G401 (cell line): ENCODE measurements at regions not wholly inside any gene's neighbourhood (a gene's known extent, or its start where the extent isn't known, plus 50 kb on each side); places are given as distances from the start of the nearest gene placed in this dataset.
"Not testable (repeated sequence)": the region's sequence is repeated elsewhere in the genome, so short reads cannot be mapped to it uniquely, and the experiment has no call there.

Experiments used
- DNase-seq: peaks from one replicate; pipeline ENCODE4 v3.0.0-alpha.2; 2015; ENCODE audit warnings: low spot score
- in situ Hi-C: cut with HindIII; loops from 2 replicates; pipeline ENCODE4 v1.10.0; 2016; ENCODE audit warnings: low sequenced_read_pairs, mixed read lengths

GRCh38 chr7:55743454-55743717 lies 119.2 kb downstream of the SEPTIN14 start:
- in situ Hi-C loops, DNase-seq: not testable (repeated sequence)

GRCh38 chr7:55742651-55743453 lies 119.7 kb downstream of the SEPTIN14 start:
- DNase-seq, in situ Hi-C loops: not testable (repeated sequence)

GRCh38 chr7:55741721-55742631 lies 120.6 kb downstream of the SEPTIN14 start:
- DNase-seq = not testable (repeated sequence)

GRCh38 chr7:55740633-55741250 lies 121.8 kb downstream of the SEPTIN14 start:
- DNase-seq, in situ Hi-C loops: not testable (repeated sequence)

More at GRCh38 chr7:55741721-55742631, 120.6 kb downstream of the SEPTIN14 start:
- in situ Hi-C loops = not testable (repeated sequence)

- DNase-seq, in situ Hi-C loops: not testable (repeated sequence)
Measured at GRCh38 chr7:55740053-55740452, 122.5 kb downstream of the SEPTIN14 start.

- DNase-seq, in situ Hi-C loops: not testable (repeated sequence)
Measured at GRCh38 chr7:55736641-55737221, 125.8 kb downstream of the SEPTIN14 start.

- DNase-seq = no peak
- in situ Hi-C loops = no loop called here
Measured at GRCh38 chr7:55733241-55734140, 129.1 kb downstream of the SEPTIN14 start.

- in situ Hi-C loops = no loop called here
- no peak for DNase-seq
Measured at GRCh38 chr7:55731931-55732330, 130.6 kb downstream of the SEPTIN14 start.

GRCh38 chr7:55730197-55730596 lies 132.4 kb downstream of the SEPTIN14 start:
- in situ Hi-C loops = no loop called here
- no peak for DNase-seq

GRCh38 chr7:55723621-55723941 lies 139.0 kb downstream of the SEPTIN14 start:
- in situ Hi-C loops = no loop called here

GRCh38 chr7:55722874-55723620 lies 139.5 kb downstream of the SEPTIN14 start:
- DNase-seq, in situ Hi-C loops: not testable (repeated sequence)

More at GRCh38 chr7:55723621-55723941, 139.0 kb downstream of the SEPTIN14 start:
- no peak for DNase-seq

GRCh38 chr7:55721004-55721403 lies 141.5 kb downstream of the SEPTIN14 start:
- in situ Hi-C loops, DNase-seq: not testable (repeated sequence)

- DNase-seq, in situ Hi-C loops: not testable (repeated sequence)
Measured at GRCh38 chr7:55715247-55715867, 143.1 kb upstream of the VOPP1 start.

GRCh38 chr7:55714370-55714769 lies 142.1 kb upstream of the VOPP1 start:
- DNase-seq, in situ Hi-C loops: not testable (repeated sequence)

- DNase-seq, in situ Hi-C loops: not testable (repeated sequence)
Measured at GRCh38 chr7:55710312-55710711, 138.0 kb upstream of the VOPP1 start.

- in situ Hi-C loops, DNase-seq: not testable (repeated sequence)
Measured at GRCh38 chr7:55708028-55708427, 135.7 kb upstream of the VOPP1 start.

- in situ Hi-C loops, DNase-seq: not testable (repeated sequence)
Measured at GRCh38 chr7:55707410-55707809, 135.1 kb upstream of the VOPP1 start.
